GM19328 (cell line): ENCODE measurements at regions not wholly inside any gene's neighbourhood (a gene's known extent, or its start where the extent isn't known, plus 50 kb on each side); places are given as distances from the start of the nearest gene placed in this dataset.

Source experiments
- ATAC-seq: cut with Tn5 transposase; IDR thresholded peaks from one replicate; pipeline ENCODE4 v1.9.1; 2021; ENCODE audit warnings: mild to moderate bottlenecking, moderate library complexity; ENCODE audit not compliant: unreplicated experiment

DNA sequence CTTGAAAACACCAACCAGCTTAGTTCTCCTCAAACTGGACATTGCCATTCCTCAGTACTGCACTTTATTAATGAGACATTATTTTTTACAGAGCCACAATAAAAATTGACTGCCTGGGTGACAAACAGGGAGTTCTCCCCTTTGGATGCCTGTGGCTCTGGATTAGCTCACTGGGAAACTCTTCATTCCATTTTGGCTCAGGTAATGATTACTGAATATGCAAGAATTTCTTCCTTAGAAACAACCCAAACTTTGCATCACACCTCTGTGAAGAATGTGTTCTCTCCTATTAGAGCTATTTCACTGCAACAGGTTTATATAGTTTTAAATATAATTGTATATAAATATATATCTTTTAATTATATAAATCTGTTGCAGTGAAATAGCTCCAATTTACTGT is 2065.8 kb downstream of the ARAP2 start:
- ATAC-seq, result no peak

DNA sequence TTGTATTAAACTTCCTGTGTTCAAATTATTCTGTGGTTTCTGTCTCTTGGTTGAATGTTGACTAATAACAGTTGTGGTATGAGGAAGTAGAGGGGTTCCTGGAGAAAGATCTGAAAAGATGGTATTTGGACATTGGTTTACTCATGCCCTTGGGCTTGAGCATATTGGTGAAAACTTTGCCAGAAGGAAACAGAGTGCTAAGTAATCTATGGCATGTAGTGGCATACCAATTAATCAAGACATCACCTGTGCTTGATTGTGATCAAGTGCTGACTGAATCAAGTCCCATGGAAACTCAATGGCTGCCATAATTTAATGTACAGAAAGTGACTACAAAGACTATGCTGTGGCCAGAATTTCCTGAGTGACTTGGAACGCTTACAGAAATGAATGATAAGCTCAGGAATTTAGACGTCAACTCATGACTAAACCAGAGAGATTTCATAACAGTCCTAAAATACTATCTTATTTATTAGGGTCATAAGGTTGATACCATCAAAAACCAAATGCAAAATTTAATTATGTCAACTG is 2062.9 kb downstream of the ARAP2 start:
- no peak for ATAC-seq

GRCh38 chr4:34181891-34182290 is 2062.4 kb downstream of the ARAP2 start:
- no peak for ATAC-seq

DNA sequence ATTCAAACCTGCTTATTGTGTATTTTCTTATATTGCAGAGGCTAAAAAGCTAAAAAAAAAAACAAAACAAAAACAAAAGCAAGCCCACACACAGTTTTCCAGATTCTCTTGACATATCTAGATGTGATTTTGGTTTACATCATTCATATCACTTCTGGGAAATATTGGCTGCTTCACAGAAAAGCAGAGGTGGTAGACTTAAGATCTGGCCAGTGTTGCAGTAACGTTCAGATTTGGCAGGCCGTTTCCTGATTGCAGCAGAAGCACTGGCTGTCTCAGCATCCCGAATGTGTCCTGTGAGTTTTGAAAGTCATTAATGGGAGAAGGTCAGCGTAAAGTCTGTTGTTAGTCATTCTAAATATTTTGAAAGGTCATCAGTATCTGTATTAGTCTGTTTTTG is 2062.0 kb downstream of the ARAP2 start:
- ATAC-seq, result no peak

GRCh38 chr4:34183926-34184325 is 2060.4 kb downstream of the ARAP2 start:
- no peak for ATAC-seq

DNA sequence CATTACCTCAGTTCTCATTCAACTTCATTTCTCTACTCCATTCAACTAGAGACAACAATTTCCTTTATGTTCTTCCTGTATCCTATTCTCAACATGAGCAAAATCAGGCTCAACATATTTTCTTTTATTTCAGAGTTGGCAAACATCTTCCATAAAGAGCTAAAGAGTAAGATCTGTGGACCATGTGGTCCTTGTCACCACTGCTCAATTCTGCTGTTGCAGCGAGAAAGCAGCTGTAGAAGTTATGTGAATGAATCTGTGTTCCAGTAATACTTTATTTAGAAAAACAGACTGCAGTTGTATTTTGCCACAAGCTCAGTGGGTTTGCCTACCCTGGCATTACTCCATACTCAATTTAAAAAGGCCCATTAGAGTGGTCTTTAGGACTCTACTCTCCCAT is 2057.3 kb downstream of the ARAP2 start:
- ATAC-seq, result no peak

GRCh38 chr4:34191443-34191842 is 2052.9 kb downstream of the ARAP2 start:
- ATAC-seq, result no peak

DNA sequence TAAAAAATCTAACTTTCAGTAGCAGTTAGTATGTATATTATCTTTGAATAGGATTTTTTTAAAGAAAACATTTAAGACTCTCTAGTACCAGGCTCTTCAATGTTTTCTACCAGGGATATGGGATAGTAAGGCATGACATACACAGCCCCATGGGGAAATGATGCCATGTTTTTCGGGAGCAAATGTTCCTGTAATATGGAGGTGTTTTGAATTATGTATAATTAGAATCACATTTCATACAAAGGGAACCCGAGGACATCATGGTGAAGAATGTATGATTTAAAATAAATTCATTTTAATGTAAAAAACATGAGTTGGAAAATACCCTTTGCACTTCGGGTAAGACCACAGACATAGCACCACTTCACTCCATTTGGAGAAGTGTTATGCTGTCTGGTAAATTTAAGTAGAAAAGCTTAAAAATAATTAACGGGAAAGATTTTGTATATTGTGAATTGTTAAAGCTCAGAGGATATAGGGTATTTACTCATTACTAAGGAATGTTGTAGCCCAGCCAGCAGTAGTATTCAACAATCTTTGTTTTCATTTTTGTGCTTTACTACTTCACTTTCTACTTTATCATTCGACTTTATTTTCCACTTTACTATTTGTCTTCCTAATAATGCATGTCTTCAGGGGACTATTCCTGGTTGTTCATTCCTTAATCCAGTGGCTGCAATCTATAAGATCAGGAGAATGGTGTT is 2050.7 kb downstream of the ARAP2 start:
- no peak for ATAC-seq

DNA sequence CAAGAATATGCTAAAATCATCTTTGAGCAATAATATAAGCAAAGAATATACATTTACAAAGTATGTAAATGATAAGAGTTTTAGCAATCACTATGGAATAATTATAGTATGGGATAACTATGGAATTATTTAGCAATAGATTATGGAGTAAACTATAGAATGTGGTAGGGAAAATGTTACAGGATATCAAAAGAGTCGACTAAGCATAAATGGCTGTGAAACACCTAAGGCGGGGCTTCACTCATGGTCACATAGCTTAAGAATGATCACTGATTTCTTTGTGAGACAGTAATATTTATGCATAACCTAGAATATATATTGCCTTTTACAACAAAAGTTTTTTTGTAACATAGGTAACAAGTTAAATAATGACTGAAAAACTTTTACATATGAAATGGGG is 2049.7 kb downstream of the ARAP2 start:
- ATAC-seq, result no peak

DNA sequence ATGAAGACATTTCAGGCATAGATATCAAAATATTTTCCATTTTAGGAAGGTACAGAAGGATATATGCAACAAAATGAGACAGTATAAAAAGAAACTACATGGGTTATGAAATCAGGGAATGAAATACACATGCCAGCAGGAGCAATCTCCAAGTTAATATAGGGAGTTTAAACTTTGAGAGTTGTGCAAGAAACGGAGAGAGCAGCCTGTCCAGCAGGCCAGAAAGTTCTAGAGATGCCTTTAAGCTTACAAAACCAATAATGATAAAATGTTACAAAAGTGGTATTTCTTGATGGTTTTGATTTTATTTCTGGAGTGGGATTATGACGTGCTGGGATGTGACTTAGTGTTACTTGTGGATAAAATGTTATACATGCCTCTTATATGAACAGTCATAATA is 2047.9 kb downstream of the ARAP2 start:
- no peak for ATAC-seq

DNA sequence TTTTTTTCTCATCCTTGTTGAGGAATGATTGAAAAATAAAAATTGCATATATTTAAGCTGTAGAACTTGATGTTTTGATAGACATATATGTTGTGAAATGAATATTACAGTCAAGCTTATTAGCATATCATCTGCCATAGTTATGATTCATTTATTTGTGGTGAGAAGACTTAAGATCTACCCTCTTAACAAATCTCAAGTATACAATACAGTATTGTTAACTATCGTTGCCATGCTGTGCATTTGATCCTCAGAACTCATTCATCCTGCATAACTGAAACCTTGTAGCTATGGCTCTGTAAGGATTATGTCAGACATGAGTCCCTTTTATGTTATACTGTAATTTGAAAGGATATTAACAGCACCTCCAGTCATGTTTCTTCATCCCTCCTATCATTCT is 2045.3 kb downstream of the ARAP2 start:
- ATAC-seq, result no peak

GRCh38 chr4:34200535-34200934 is 2043.8 kb downstream of the ARAP2 start:
- ATAC-seq, result no peak

DNA sequence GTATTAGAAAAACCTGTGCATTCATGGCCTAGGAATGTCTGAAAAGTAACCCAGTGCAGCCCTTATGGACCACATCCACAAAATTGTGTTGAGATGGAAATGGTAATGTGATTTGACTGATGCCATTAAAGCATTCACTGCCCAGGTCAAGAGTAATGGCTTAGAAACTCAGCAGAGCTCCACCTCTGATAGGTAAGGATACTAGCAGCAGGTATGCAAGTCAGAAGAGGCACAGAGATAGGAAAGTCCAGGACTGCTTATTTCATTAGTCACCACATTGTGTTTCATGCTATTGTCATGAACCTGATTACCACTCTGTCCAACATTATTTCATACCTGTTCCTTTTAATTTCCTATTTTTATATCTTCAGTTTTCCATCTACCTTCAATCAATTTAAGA is 2042.2 kb downstream of the ARAP2 start:
- no peak for ATAC-seq

DNA sequence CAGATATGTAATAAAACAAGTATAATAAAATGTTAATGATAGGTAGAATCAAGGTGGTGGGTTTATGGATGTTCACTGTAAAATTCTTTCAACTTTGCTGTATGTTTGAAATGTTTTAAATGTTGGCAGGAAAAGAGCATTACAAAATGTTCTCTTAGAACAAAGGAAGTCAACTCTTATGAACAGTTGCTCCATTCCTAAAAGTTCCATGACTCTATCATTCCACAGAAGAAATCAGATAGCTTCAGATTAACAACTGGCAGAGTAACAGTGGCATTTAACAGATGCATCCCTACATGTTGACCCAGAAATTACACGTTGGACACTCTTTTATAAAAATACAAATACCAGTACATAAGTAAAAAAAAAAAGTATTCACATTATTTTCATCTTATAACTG is 2023.7 kb downstream of the ARAP2 start:
- no peak for ATAC-seq

DNA sequence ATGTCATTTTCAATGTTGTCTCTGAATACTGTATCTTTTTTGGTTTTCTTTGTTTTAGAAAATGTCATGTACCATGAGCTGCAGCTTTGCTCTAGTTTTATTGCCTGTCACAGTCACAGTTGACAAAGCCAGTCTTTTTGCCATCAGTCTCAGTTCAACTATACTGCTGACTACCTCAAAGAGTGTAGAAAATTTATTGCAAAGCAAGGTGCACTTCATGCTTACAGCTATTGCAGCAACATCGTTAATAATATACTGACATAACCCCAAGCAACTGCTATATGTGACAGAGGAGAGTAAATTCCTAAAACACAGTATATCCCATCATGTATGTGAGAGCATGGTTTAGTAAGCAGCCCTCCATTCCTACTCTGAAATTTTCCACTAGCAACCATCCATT is 2022.3 kb downstream of the ARAP2 start:
- no peak for ATAC-seq

GRCh38 chr4:34236118-34236517 is 2008.2 kb downstream of the ARAP2 start:
- no peak for ATAC-seq

- no peak for ATAC-seq
These were observed 1999.0 kb downstream of the ARAP2 start for GRCh38 chr4:34245276-34245675.

DNA sequence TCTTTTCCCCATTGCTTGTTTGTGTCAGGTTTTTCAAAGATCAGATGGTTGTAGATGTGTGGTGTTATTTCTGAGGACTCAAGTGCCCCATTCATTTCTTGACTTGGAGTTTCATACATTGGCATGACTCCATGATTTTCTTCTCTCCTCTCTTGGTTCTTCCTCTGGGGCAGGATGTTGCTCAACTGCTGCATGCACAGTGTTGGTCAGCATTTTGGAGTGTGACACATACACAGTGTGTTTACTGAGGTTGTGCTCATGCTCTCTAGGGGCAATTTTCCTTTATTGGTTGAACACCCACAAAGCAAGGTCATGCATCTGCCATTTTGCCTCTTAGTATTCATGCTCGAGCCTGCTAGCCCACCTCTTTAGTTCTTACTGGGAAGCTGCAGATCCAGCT is 1993.8 kb downstream of the ARAP2 start:
- ATAC-seq, result no peak

- no peak for ATAC-seq
These were observed 1991.1 kb downstream of the ARAP2 start for GRCh38 chr4:34253239-34253638.

GRCh38 chr4:34258176-34258575 is 1986.1 kb downstream of the ARAP2 start:
- no peak for ATAC-seq

DNA sequence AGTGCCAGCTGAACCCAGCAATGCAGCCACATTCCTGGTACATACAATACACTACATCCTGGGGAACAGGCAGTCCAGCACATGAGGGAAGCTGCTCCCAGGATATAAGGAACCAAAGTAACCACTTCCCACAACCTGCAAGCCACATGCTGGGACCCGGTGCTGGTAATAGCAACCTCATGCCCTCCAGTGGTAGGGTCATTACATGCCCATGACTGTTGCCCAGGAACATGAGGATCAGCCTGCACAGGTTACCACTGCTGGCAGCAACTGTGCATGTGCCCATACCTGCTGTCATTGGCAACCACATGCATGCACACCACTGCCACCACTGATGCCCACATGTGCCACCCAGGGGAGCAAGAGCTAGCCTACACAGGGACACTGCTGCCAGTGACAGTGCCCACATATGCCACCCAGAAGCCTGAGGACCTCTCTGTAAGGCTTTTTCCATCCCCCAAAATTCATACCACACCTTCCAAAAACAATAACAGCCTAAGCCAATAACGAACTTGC is 1982.5 kb downstream of the ARAP2 start:
- no peak for ATAC-seq

GRCh38 chr4:34269613-34270012 is 1974.7 kb downstream of the ARAP2 start:
- no peak for ATAC-seq
